Activated CD8-positive, alpha-beta memory T cell treated with anti-CD3 and anti-CD28 coated beads, Interleukin-2, amount 50 U/mL, for 48 hours (primary cell): ENCODE measurements at regions not wholly inside any gene's neighbourhood (a gene's known extent, or its start where the extent isn't known, plus 50 kb on each side); places are given as distances from the start of the nearest gene placed in this dataset.
"Not testable (repeated sequence)": the region's sequence is repeated elsewhere in the genome, so short reads cannot be mapped to it uniquely, and the experiment has no call there.

ENCODE experiments used
- DNase-seq: peaks from one replicate; pipeline ENCODE4 v3.0.0-alpha.2; 2020

GRCh38 chr4:49578371-49578770 lies 592.3 kb downstream of the CWH43 start:
- not testable (repeated sequence) for DNase-seq

- DNase-seq: not testable (repeated sequence)
Observed at GRCh38 chr4:49578899-49579298, 592.8 kb downstream of the CWH43 start.

- DNase-seq: not testable (repeated sequence)
Observed at GRCh38 chr4:49580166-49580565, 594.1 kb downstream of the CWH43 start.

- not testable (repeated sequence) for DNase-seq
Observed at GRCh38 chr4:49588401-49588800, 602.3 kb downstream of the CWH43 start.

- DNase-seq: not testable (repeated sequence)
Observed at GRCh38 chr4:49618436-49618835, 632.4 kb downstream of the CWH43 start.

- not testable (repeated sequence) for DNase-seq
Observed at GRCh38 chr4:49626478-49626877, 640.4 kb downstream of the CWH43 start.
